ENCODE measurements at regions not wholly inside any gene's neighbourhood (a gene's known extent, or its start where the extent isn't known, plus 50 kb on each side); places are given as distances from the start of the nearest gene placed in this dataset.
"Not testable (repeated sequence)": the region's sequence is repeated elsewhere in the genome, so short reads cannot be mapped to it uniquely, and the experiment has no call there.

- Histone ChIP-seq H3K36me3 (replicated peaks in 1 of 2) (no peaks in the 10 kb centered on the region), H3K27me3 (no peaks in the 10 kb centered on the region), H3K27ac (no peak overlapping the region), H3K4me1 (replicated peaks in 1 of 2) (no peaks in the 10 kb centered on the region), H3K9me3 (replicated peaks in 1 of 3) (no peaks in the 10 kb centered on the region), H3K4me3 (no peak overlapping the region)
- DNase-seq, result no peak
- intact Hi-C loops (cut with DNase I), result no loop called here
- TF ChIP-seq POLR2A (IDR thresholded peaks at IDR 0.05) (no peak), CTCF (IDR thresholded peaks at IDR 0.05) (no peak)
- 45 to 76% (median 61%) methylated on average over 2 of the region's 2 CpGs for WGBS, 4 donors
These were observed 98.3 kb upstream of the CTBP2 start for GRCh38 chr10:125258676-125259075.

GRCh38 chr10:125257521-125258108 is 97.3 kb upstream of the CTBP2 start:
- H3K36me3 ChIP-seq (replicated peaks in 1 of 2), result no peaks in the 10 kb centered on the region
- DNase-seq, result no peak
- H3K27ac ChIP-seq, result no peak overlapping the region
- intact Hi-C loops (cut with DNase I), result no loop called here
- H3K4me3 ChIP-seq, result no peak overlapping the region
- no peaks in the 10 kb centered on the region for H3K27me3 ChIP-seq
- H3K9me3 ChIP-seq (replicated peaks in 1 of 3), result no peaks in the 10 kb centered on the region
- TF ChIP-seq POLR2A (IDR thresholded peaks at IDR 0.05) (no peak), CTCF (IDR thresholded peaks at IDR 0.05) (no peak)
- WGBS, 4 donors, result 69 to 78% (median 72%) methylated on average over 11 to 12 of the region's 12 CpGs
- H3K4me1 ChIP-seq (replicated peaks in 1 of 2), result no peaks in the 10 kb centered on the region

GRCh38 chr10:125256026-125256425 is 95.7 kb upstream of the CTBP2 start:
- Histone ChIP-seq H3K9me3 (replicated peaks in 1 of 3) (peaks cover 0 to 5% (median 0%) of the 10 kb centered on the region in 3 donors), H3K4me1 (replicated peaks in 1 of 2) (no peaks in the 10 kb centered on the region)
- TF ChIP-seq POLR2A (IDR thresholded peaks at IDR 0.05) (no peak), CTCF (IDR thresholded peaks at IDR 0.05) (no peak)

GRCh38 chr10:125252937-125253336 is 92.6 kb upstream of the CTBP2 start:
- no peak for DNase-seq
- intact Hi-C loops (cut with DNase I), result no loop called here
- Histone ChIP-seq H3K27me3 (no peaks in the 10 kb centered on the region), H3K4me1 (replicated peaks in 1 of 2) (no peaks in the 10 kb centered on the region), H3K9me3 (replicated peaks in 1 of 3) (peaks cover 0 to 5% (median 0%) of the 10 kb centered on the region in 3 donors), H3K36me3 (replicated peaks in 1 of 2) (no peaks in the 10 kb centered on the region), H3K27ac (no peak overlapping the region), H3K4me3 (no peak overlapping the region)
- 54 to 59% (median 57%) methylated on average over 2 of the region's 2 CpGs for WGBS, 4 donors
- TF ChIP-seq POLR2A (IDR thresholded peaks at IDR 0.05) (no peak), CTCF (IDR thresholded peaks at IDR 0.05) (no peak)

More at GRCh38 chr10:125256026-125256425, 95.7 kb upstream of the CTBP2 start:
- Histone ChIP-seq H3K27me3 (no peaks in the 10 kb centered on the region), H3K36me3 (replicated peaks in 1 of 2) (no peaks in the 10 kb centered on the region), H3K27ac (no peak overlapping the region), H3K4me3 (no peak overlapping the region)
- no peak for DNase-seq
- intact Hi-C loops (cut with DNase I), result no loop called here
- WGBS, 4 donors, result 54 to 67% (median 64%) methylated on average over 3 to 4 of the region's 4 CpGs

- H3K36me3 ChIP-seq (replicated peaks in 1 of 2); H3K4me1 ChIP-seq (replicated peaks in 1 of 2); H3K27me3 ChIP-seq; H3K27ac ChIP-seq; DNase-seq; H3K9me3 ChIP-seq (replicated peaks in 1 of 3); H3K4me3 ChIP-seq; intact Hi-C loops (cut with DNase I): not testable (repeated sequence)
- 90 to 96% (median 93%) methylated on average over 4 of the region's 4 CpGs for WGBS, 4 donors
These were observed 90.5 kb upstream of the CTBP2 start for GRCh38 chr10:125250834-125251233.

Data from adrenal gland (tissue), 9 donors.